K562 (cell line): ENCODE measurements at regions not wholly inside any gene's neighbourhood (a gene's known extent, or its start where the extent isn't known, plus 50 kb on each side); places are given as distances from the start of the nearest gene placed in this dataset.
"Not testable (repeated sequence)": the region's sequence is repeated elsewhere in the genome, so short reads cannot be mapped to it uniquely, and the experiment has no call there.

ENCODE experiments used
- ATAC-seq: fragments of 200-7000 bp; cut with Tn5 transposase; 3 replicates; pipeline ENCODE4 v1.9.1; 2020; ENCODE audit warnings: moderate library complexity
- BruUV-seq: library from RNA; stranded (reverse); fragments of 400-500 nt; replicated peaks from 2 replicates; lab custom pipeline; 2021; lab: Mats Ljungman, UMichigan
- CTCF ChIA-PET: fragments of 300-600 bp; formaldehyde crosslinking; extraction: SDS; loops from one replicate; lab custom pipeline; 2021; ENCODE audit warnings: low intra/inter-chr PET ratio; lab: Yijun Ruan, JAX
- POLR2A ChIA-PET: fragments of 300-600, 350-650 bp; sonication (Branson Sonifier 250); formaldehyde crosslinking; extraction: SDS; loops from one replicate; lab custom pipeline; 2021; ENCODE audit warnings: antibody characterized with exemption, inconsistent platforms; lab: Yijun Ruan, JAX
- DNase-seq, 4 experiments: peaks; one replicate each; pipeline versions ENCODE4 v3.0.0 to v3.0.0-alpha.2; 2011 to 2018; ENCODE audit warnings: low spot score in 3 of 4, mixed read lengths in 3 of 4; ENCODE audit errors: extremely low read depth in 1 of 4
- FAIRE-seq: peaks from 2 replicates; lab custom pipeline; 2011; peaks lifted over from hg19 to GRCh38; lab: Jason Lieb, UNC
- H2AFZ ChIP-seq: 2 replicates; pipeline ENCODE4 v1.6.0; 2011; ENCODE audit warnings: low read depth, low read length, control low read depth, inconsistent platforms
- H3K27ac ChIP-seq: fragments of 200-600 bp; 3 replicates; pipeline ENCODE4 v1.8.0; 2011; ENCODE audit warnings: low read depth, mild to moderate bottlenecking, control low read depth, inconsistent platforms, low read length, moderate library complexity, mixed read lengths; ENCODE audit errors: extremely low read depth
- H3K27me3 ChIP-seq, 2 experiments: fragments of 300-600 bp in 1 of 2; 2 replicates in 1 of 2; 3 replicates in 1 of 2; pipeline versions ENCODE4 v1.6.0 to v1.8.0; 2011; ENCODE audit warnings: inconsistent platforms in 2 of 2, low read length in 2 of 2, mild to moderate bottlenecking in 1 of 2, mixed read lengths in 1 of 2, moderate library complexity in 1 of 2; ENCODE audit not compliant: control insufficient read depth in 2 of 2, insufficient read depth in 2 of 2
- H3K36me3 ChIP-seq: fragments of 300-600 bp; 3 replicates; pipeline ENCODE4 v1.8.0; 2011; ENCODE audit warnings: mild to moderate bottlenecking, low read length, inconsistent platforms; ENCODE audit not compliant: control insufficient read depth, insufficient read depth
- H3K4me1 ChIP-seq, 2 experiments: fragments of 200-600 bp in 1 of 2; replicated peaks in 1 of 2; 2 replicates in 1 of 2; 3 replicates in 1 of 2; pipeline versions ENCODE4 v1.5.1 to v1.8.0; 2011; ENCODE audit warnings: inconsistent platforms in 2 of 2, low read length in 2 of 2, mild to moderate bottlenecking in 1 of 2, mixed read lengths in 1 of 2, moderate library complexity in 1 of 2; ENCODE audit not compliant: control insufficient read depth in 2 of 2, insufficient read depth in 2 of 2
- H3K4me2 ChIP-seq: 2 replicates; pipeline ENCODE4 v1.6.1; 2011; ENCODE audit warnings: low read length, control low read depth, inconsistent platforms, mixed read lengths; ENCODE audit not compliant: insufficient read depth
- H3K4me3 ChIP-seq: fragments of 200-600 bp; sonication (generic), shearing (Covaris generic); 2 replicates; pipeline ENCODE4 v1.5.1; 2016; ENCODE audit warnings: control low read depth, inconsistent platforms
- H3K79me2 ChIP-seq: fragments of 200-600 bp; 3 replicates; pipeline ENCODE4 v1.8.0; 2011; ENCODE audit warnings: low read length, inconsistent platforms; ENCODE audit not compliant: control insufficient read depth, insufficient read depth
- H3K9ac ChIP-seq, 2 experiments: 2 replicates each; pipeline versions ENCODE4 v1.6.0 to v1.6.1; 2011; ENCODE audit warnings: low read depth in 2 of 2, low read length in 2 of 2, control low read depth in 1 of 2, inconsistent platforms in 1 of 2, mild to moderate bottlenecking in 1 of 2, mixed read lengths in 1 of 2; ENCODE audit not compliant: insufficient read depth in 1 of 2
- H3K9me1 ChIP-seq: one replicate; pipeline ENCODE4 v1.6.0; 2011; ENCODE audit warnings: inconsistent platforms, mild to moderate bottlenecking, low read length, moderate library complexity; ENCODE audit not compliant: control insufficient read depth, insufficient read depth
- H3K9me3 ChIP-seq: replicated peaks from 2 replicates; pipeline ENCODE4 v1.5.1; 2011; ENCODE audit warnings: low read depth, low read length, inconsistent platforms; ENCODE audit not compliant: control insufficient read depth, insufficient read depth
- H4K20me1 ChIP-seq: replicated peaks from 2 replicates; pipeline ENCODE4 v1.6.1; 2011; ENCODE audit warnings: low read length, inconsistent platforms, mixed read lengths; ENCODE audit not compliant: control insufficient read depth, insufficient read depth
- WGBS: fragments of 100-300 bp; shearing (Covaris generic); methylation state at CpG from one replicate; pipeline ENCODE4 v1.1.6; 2016; ENCODE audit warnings: low coverage, mixed read lengths; ENCODE audit not compliant: insufficient coverage; ENCODE audit errors: missing lambda C conversion rate; 5-methylcytosine and 5-hydroxymethylcytosine counted together
- in situ Hi-C: fragments of 300-500 bp; cut with MboI; formaldehyde crosslinking; loops from 4 replicates; pipeline ENCODE4 v1.15.0; 2018; ENCODE audit warnings: inconsistent platforms, mixed read lengths
- intact Hi-C: fragments of 100-400 bp; cut with micrococcal nuclease; formaldehyde crosslinking; loops from 2 replicates; pipeline ENCODE4 v1.14.2; 2022
- TF ChIP-seq, protein P1 (sequence below): fragments of 250-450 bp; sonication (Bioruptor Pico); IDR thresholded peaks from 2 replicates; pipeline ENCODE4 v1.4.0; 2020; ENCODE audit warnings: borderline replicate concordance

DNA sequence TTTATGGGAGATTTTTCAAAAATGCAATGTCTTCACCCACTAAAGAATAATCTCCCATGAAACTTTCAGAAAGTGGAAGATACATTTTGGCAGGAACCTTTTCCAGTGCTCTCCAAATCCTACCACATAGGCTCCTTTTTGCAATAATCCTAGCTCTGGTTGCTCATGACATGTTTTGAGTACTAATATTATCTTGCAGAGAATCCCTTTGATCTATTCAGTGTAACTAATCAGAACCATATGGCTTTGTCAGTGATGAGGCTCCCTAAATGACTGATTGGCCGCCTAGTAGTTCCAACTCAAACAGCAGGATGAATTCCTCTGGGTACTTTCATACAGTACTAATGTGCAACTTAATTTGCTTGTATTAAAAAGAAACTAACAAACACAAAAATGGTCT is 544.0 kb upstream of the FAM98A start:
- FAIRE-seq, result no peak
- Histone ChIP-seq H3K27me3 (no peaks in the 10 kb centered on the region), H4K20me1 (no peaks in the 10 kb centered on the region), H3K36me3 (no peaks in the 10 kb centered on the region), H2AFZ (no peak overlapping the region), H3K4me3 (no peak overlapping the region), H3K27ac (no peak overlapping the region), H3K79me2 (no peaks in the 10 kb centered on the region), H3K9me3 (no peaks in the 10 kb centered on the region), H3K4me2 (no peak overlapping the region)
- BruUV-seq, result no TSS peak
- ChIA-PET CTCF (no interaction called here), POLR2A (no interaction called here)
- no peak for ATAC-seq
- DNase-seq, result no peak
- 0% methylated on average over 1 of the region's 1 CpG for WGBS
- intact Hi-C loops, result no loop called here
- TF ChIP-seq, protein P1, sequence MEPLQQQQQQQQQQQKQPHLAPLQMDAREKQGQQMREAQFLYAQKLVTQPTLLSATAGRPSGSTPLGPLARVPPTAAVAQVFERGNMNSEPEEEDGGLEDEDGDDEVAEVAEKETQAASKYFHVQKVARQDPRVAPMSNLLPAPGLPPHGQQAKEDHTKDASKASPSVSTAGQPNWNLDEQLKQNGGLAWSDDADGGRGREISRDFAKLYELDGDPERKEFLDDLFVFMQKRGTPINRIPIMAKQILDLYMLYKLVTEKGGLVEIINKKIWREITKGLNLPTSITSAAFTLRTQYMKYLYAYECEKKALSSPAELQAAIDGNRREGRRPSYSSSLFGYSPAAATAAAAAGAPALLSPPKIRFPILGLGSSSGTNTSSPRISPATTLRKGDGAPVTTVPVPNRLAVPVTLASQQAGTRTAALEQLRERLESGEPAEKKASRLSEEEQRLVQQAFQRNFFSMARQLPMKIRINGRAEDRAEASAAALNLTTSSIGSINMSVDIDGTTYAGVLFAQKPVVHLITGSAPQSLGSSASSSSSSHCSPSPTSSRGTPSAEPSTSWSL (CRISPR knock-in tag), result no peak
- TF ChIP-seq, all 486 proteins: peak for 0
- Histone ChIP-seq H3K4me1 (no peaks in the 10 kb centered on the region), H3K9me1 (no peaks in the 10 kb centered on the region), H3K9ac (no peak overlapping the region)
- in situ Hi-C loops, result no loop called here

DNA sequence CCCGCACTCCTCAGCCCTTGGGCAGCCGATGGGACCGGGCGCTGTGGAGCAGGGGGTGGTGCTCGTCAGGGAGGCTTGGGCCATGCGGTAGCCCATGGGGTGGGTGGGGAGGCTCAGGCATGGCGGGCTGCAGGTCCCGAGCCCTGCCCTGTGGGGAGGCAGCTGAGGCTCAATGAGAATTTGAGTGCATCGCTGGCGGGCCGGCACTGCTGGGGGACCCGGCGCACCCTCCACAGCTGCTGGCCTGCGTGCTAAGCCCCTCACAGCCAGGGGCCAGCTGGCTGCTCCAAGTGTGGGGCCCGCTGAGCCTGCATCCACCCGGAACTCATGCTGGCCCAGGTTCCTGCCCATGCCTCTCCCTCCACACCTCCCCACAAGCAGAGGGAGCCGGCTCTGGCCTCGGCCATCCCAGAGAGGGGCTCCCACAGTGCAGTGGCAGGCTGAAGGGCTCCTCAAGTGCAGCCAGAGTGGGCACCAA is 543.5 kb upstream of the FAM98A start:
- H3K4me3 ChIP-seq, FAIRE-seq, H2AFZ ChIP-seq, BruUV-seq, H3K27me3 ChIP-seq, CTCF ChIA-PET, H3K27ac ChIP-seq, H3K9me3 ChIP-seq, H3K79me2 ChIP-seq, intact Hi-C loops, DNase-seq, H4K20me1 ChIP-seq, in situ Hi-C loops, ATAC-seq, H3K4me1 ChIP-seq, H3K4me2 ChIP-seq, H3K9me1 ChIP-seq, POLR2A ChIA-PET, H3K36me3 ChIP-seq, H3K9ac ChIP-seq: not testable (repeated sequence)
- 3% methylated on average over 18 of the region's 18 CpGs for WGBS

DNA sequence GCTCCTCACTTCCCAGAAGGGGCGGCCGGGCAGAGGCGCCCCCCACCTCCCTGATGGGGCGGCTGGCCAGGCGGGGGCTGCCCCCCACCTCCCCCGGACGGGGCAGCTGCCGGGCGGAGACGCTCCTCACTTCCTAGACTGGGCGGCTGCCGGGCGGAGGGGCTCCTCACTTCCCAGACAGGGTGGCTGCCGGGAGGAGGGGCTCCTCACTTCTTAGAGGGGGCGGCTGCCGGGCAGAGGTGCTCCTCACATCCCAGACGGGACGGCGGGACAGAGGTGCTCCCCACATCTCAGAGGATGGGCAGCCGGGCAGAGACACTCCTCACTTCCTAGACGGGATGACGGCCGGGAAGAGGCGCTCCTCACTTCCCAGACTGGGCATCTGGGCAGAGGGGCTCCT is 534.0 kb upstream of the FAM98A start:
- H3K4me1 ChIP-seq, H3K9me1 ChIP-seq, H3K9ac ChIP-seq, BruUV-seq, in situ Hi-C loops, H3K4me3 ChIP-seq, FAIRE-seq, H3K4me2 ChIP-seq, H3K27ac ChIP-seq, POLR2A ChIA-PET, intact Hi-C loops, H2AFZ ChIP-seq, ATAC-seq, H3K9me3 ChIP-seq, H4K20me1 ChIP-seq, H3K36me3 ChIP-seq, H3K27me3 ChIP-seq, CTCF ChIA-PET, H3K79me2 ChIP-seq, DNase-seq: not testable (repeated sequence)
- 0% methylated on average over 5 of the region's 24 CpGs for WGBS
